Endodermal cell (in vitro differentiated cells): ENCODE measurements at regions not wholly inside any gene's neighbourhood (a gene's known extent, or its start where the extent isn't known, plus 50 kb on each side); places are given as distances from the start of the nearest gene placed in this dataset.
A peak's percentile ranks its signal among the peaks of the same experiment; 100 is the strongest.

Experiments
- DNase-seq: peaks from one replicate; pipeline ENCODE4 v3.0.0-alpha.2; 2017
- H3K27ac ChIP-seq: 2 replicates; pipeline ENCODE4 v1.5.1; 2013; ENCODE audit warnings: mild to moderate bottlenecking, low read depth, low read length, moderate library complexity
- H3K27me3 ChIP-seq: 2 replicates; pipeline ENCODE4 v1.6.1; 2013; ENCODE audit warnings: mild to moderate bottlenecking, low read length, moderate library complexity; ENCODE audit not compliant: insufficient read depth, control insufficient read depth, poor library complexity, severe bottlenecking
- H3K36me3 ChIP-seq: 2 replicates; pipeline ENCODE4 v1.7.0; 2013; ENCODE audit warnings: mild to moderate bottlenecking, low read length, moderate library complexity; ENCODE audit not compliant: control insufficient read depth, insufficient read depth
- H3K4me1 ChIP-seq: one replicate; pipeline ENCODE4 v1.7.0; 2013; ENCODE audit warnings: low read length; ENCODE audit not compliant: control insufficient read depth, insufficient read depth
- H3K4me3 ChIP-seq: 2 replicates; pipeline ENCODE4 v1.5.1; 2013; ENCODE audit warnings: mild to moderate bottlenecking, low read length, moderate library complexity
- H3K9ac ChIP-seq: 2 replicates; pipeline ENCODE4 v1.6.1; 2013; ENCODE audit warnings: mild to moderate bottlenecking, low read length, moderate library complexity; ENCODE audit not compliant: poor library complexity, severe bottlenecking; ENCODE audit errors: extremely low read depth
- H3K9me3 ChIP-seq: 2 replicates; pipeline ENCODE4 v1.6.1; 2013; ENCODE audit warnings: mild to moderate bottlenecking, low read length, moderate library complexity; ENCODE audit not compliant: control insufficient read depth
- H3K27ac Mint-ChIP-seq: 2 replicates; pipeline ENCODE4 v1.8.0; 2020; ENCODE audit warnings: mixed read lengths
- H3K27me3 Mint-ChIP-seq: 2 replicates; pipeline ENCODE4 v1.8.0; 2021; ENCODE audit warnings: mild to moderate bottlenecking, mixed read lengths; ENCODE audit not compliant: insufficient read depth
- H3K36me3 Mint-ChIP-seq: 2 replicates; pipeline ENCODE4 v1.8.0; 2020; ENCODE audit warnings: low read depth, mixed read lengths
- H3K4me1 Mint-ChIP-seq: 2 replicates; pipeline ENCODE4 v1.8.0; 2020; ENCODE audit warnings: mixed read lengths
- H3K4me3 Mint-ChIP-seq: 2 replicates; pipeline ENCODE4 v1.8.0; 2020; ENCODE audit warnings: mild to moderate bottlenecking, moderate library complexity, mixed read lengths
- H3K9me3 Mint-ChIP-seq: 2 replicates; pipeline ENCODE4 v1.8.0; 2020; ENCODE audit warnings: mild to moderate bottlenecking, mixed read lengths
- WGBS, 2 experiments: methylation state at CpG; one replicate each; pipeline versions ENCODE4 v1.1.5 to v1.1.7; 2013; ENCODE audit warnings: missing lambda C conversion rate in 2 of 2, mixed read lengths in 1 of 2; ENCODE audit not compliant: insufficient coverage in 1 of 2, insufficient read length in 1 of 2; 5-methylcytosine and 5-hydroxymethylcytosine counted together
- TF ChIP-seq, protein P1 (sequence below): fragments of 200-600 bp; sonication (generic); conservative IDR thresholded peaks from 2 replicates; pipeline ENCODE4 v1.5.0; 2021; ENCODE audit warnings: antibody characterized with exemption, mild to moderate bottlenecking

DNA sequence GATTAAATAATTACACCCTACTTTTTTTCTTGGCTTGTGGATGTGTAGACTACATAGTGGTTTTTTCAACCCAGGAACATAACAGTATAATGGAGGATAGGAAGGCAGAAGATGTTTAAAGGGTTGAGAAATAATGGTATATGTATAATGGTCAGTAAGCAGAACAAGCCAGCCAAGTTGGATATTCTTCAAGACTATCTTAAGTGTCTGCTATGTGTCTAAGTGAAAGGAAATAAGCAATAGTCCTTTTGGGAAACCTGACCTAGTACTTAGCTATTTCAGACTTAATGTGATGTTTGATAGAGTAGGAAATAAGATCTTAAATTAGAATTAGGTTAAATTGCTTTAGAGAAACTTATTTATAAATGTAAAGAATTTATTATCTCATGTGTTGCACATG is 85.7 kb downstream of the PTPDC1 start:
- H3K27ac Mint-ChIP-seq = no peak overlapping the region

DNA sequence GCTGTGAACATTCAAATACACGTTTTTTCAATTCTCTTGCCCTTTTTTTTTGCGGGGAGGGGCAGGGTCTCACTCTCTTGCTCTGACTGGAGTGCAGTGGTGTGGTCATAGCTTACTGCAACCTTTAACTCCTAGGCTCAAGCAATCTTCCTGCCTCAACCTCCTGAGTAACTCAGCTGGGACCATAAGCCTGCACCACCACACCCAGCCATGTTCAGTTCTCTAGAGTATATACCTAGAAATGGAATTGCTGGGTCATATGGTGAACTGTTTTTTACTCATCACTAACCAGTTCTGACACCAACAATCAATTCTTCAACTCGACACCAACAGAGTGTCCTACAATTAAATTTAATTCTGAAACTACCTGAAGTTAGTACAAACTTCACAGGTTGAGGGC is 85.5 kb upstream of the ZNF169 start:
- no peak overlapping the region for H3K27ac Mint-ChIP-seq
- Histone ChIP-seq H3K9ac (no peak overlapping the region), H3K4me1 (no peaks in the 10 kb centered on the region), H3K9me3 (no peaks in the 10 kb centered on the region), H3K4me3 (no peak overlapping the region), H3K27me3 (no peaks in the 10 kb centered on the region), H3K36me3 (peaks cover 57% of the 10 kb centered on the region), H3K27ac (no peak overlapping the region)
- peaks cover 45% of the 10 kb centered on the region for H3K4me1 Mint-ChIP-seq
- H3K36me3 Mint-ChIP-seq = peaks cover 39% of the 10 kb centered on the region
- DNase-seq = no peak
- TF ChIP-seq, protein P1, sequence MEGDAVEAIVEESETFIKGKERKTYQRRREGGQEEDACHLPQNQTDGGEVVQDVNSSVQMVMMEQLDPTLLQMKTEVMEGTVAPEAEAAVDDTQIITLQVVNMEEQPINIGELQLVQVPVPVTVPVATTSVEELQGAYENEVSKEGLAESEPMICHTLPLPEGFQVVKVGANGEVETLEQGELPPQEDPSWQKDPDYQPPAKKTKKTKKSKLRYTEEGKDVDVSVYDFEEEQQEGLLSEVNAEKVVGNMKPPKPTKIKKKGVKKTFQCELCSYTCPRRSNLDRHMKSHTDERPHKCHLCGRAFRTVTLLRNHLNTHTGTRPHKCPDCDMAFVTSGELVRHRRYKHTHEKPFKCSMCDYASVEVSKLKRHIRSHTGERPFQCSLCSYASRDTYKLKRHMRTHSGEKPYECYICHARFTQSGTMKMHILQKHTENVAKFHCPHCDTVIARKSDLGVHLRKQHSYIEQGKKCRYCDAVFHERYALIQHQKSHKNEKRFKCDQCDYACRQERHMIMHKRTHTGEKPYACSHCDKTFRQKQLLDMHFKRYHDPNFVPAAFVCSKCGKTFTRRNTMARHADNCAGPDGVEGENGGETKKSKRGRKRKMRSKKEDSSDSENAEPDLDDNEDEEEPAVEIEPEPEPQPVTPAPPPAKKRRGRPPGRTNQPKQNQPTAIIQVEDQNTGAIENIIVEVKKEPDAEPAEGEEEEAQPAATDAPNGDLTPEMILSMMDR = no peak
- H3K4me3 Mint-ChIP-seq = no peak overlapping the region
- H3K9me3 Mint-ChIP-seq = no peaks in the 10 kb centered on the region
- H3K27me3 Mint-ChIP-seq = no peaks in the 10 kb centered on the region
- WGBS, 2 experiments = 86 to 87% methylated on average over 2 to 3 of the region's 3 CpGs

More for the DNA sequence above, 85.7 kb downstream of the PTPDC1 start:
- Mint-ChIP-seq H3K9me3 (no peaks in the 10 kb centered on the region), H3K27me3 (no peaks in the 10 kb centered on the region), H3K36me3 (peaks cover 16% of the 10 kb centered on the region), H3K4me3 (no peak overlapping the region), H3K4me1 (peaks cover 37% of the 10 kb centered on the region)
- Histone ChIP-seq H3K9ac (no peak overlapping the region), H3K4me1 (no peaks in the 10 kb centered on the region), H3K27me3 (no peaks in the 10 kb centered on the region), H3K36me3 (peaks cover 24% of the 10 kb centered on the region), H3K9me3 (no peaks in the 10 kb centered on the region), H3K27ac (no peak overlapping the region), H3K4me3 (peak overlapping the region; percentile 97)
- no peak for DNase-seq
- TF ChIP-seq, protein P1 = no peak

DNA sequence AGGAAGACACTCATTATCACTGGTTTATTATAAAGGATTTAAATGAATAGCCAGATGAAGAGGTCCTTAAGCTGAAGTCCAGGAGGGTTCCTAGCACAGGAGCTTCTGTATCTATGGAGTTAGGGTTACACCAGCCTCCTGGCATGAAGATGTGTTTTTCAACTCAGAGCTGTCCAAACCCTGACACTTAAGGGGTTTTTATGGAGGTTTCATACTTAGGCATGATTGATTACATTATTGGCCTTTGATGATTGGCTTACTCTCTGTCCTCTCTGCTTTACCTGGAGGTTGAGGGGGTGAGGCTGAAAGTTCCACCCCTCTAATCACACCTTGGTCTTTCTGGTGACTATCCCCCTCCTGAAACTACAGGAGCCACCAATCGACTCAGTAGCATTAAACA is 84.9 kb upstream of the ZNF169 start:
- peaks cover 49% of the 10 kb centered on the region for H3K4me1 Mint-ChIP-seq
- no peaks in the 10 kb centered on the region for H3K9me3 ChIP-seq
- H3K9me3 Mint-ChIP-seq = no peaks in the 10 kb centered on the region
- peaks cover 42% of the 10 kb centered on the region for H3K36me3 Mint-ChIP-seq
- no peak for DNase-seq
- H3K27me3 ChIP-seq = no peaks in the 10 kb centered on the region
- TF ChIP-seq, protein P1 = no peak
- H3K27me3 Mint-ChIP-seq = no peaks in the 10 kb centered on the region
- H3K9ac ChIP-seq = no peak overlapping the region
- no peaks in the 10 kb centered on the region for H3K4me1 ChIP-seq
- no peak overlapping the region for H3K4me3 Mint-ChIP-seq
- no peak overlapping the region for H3K4me3 ChIP-seq
- H3K27ac ChIP-seq = no peak overlapping the region
- WGBS, 2 experiments = 83 to 95% methylated on average over 1 of the region's 1 CpG
- H3K36me3 ChIP-seq = peaks cover 62% of the 10 kb centered on the region
- H3K27ac Mint-ChIP-seq = peak overlapping the region; percentile 55
